SK-N-SH (cell line): ENCODE measurements at regions not wholly inside any gene's neighbourhood (a gene's known extent, or its start where the extent isn't known, plus 50 kb on each side); places are given as distances from the start of the nearest gene placed in this dataset.

Experiments used
- CTCF ChIA-PET: fragments of 300-600, 350-600 bp; formaldehyde crosslinking; extraction: SDS; loops from one replicate; lab custom pipeline; 2021; lab: Yijun Ruan, JAX
- POLR2A ChIA-PET: fragments of 350-600 bp; sonication (Branson Sonifier 250); formaldehyde crosslinking; extraction: SDS; loops from one replicate; lab custom pipeline; 2020; ENCODE audit warnings: antibody characterized with exemption, inconsistent platforms; lab: Yijun Ruan, JAX
- DNase-seq: peaks from one replicate; pipeline ENCODE4 v3.0.0; 2012
- H2AFZ ChIP-seq: fragments of 200-600 bp; sonication (generic); 2 replicates; pipeline ENCODE4 v1.8.1; 2016; ENCODE audit warnings: antibody characterized with exemption, mild to moderate bottlenecking, low read depth
- H3F3A ChIP-seq: fragments of 200-600 bp; sonication (generic); replicated peaks from 2 replicates; pipeline ENCODE3; 2016; ENCODE audit warnings: antibody characterized with exemption, mild to moderate bottlenecking; ENCODE audit not compliant: insufficient read depth
- H3K27ac ChIP-seq, 2 experiments: fragments of 200-500 bp in 1 of 2; fragments of 200-600 bp in 1 of 2; sonication (Bioruptor generic) in 1 of 2; sonication (generic), shearing (Covaris generic) in 1 of 2; 2 replicates each; pipeline versions ENCODE4 v1.5.1 to v1.6.1; 2014 to 2016; ENCODE audit warnings: low read depth in 2 of 2, inconsistent platforms in 1 of 2, low read length in 1 of 2, mild to moderate bottlenecking in 1 of 2, mixed read lengths in 1 of 2
- H3K27me3 ChIP-seq: fragments of 200-600 bp; sonication (generic), shearing (Covaris generic); 2 replicates; pipeline ENCODE4 v1.6.1; 2016; ENCODE audit warnings: mixed run types; ENCODE audit not compliant: insufficient read depth
- H3K36me3 ChIP-seq, 2 experiments: fragments of 200-500 bp in 1 of 2; fragments of 200-600 bp in 1 of 2; sonication (Bioruptor generic) in 1 of 2; sonication (generic) in 1 of 2; replicated peaks in 1 of 2; 2 replicates each; pipeline versions ENCODE3 to v1.5.1; 2014 to 2016; ENCODE audit warnings: low read length in 1 of 2, mild to moderate bottlenecking in 1 of 2; ENCODE audit not compliant: insufficient read depth in 2 of 2, control insufficient read depth in 1 of 2
- H3K4me1 ChIP-seq, 2 experiments: fragments of 200-500 bp in 1 of 2; fragments of 200-600 bp in 1 of 2; sonication (Bioruptor generic) in 1 of 2; sonication (generic), shearing (Covaris generic) in 1 of 2; 2 replicates each; pipeline versions ENCODE4 v1.5.1 to v1.6.1; 2014 to 2016; ENCODE audit warnings: low read depth in 1 of 2, low read length in 1 of 2, mixed run types in 1 of 2; ENCODE audit not compliant: insufficient read depth in 2 of 2, control insufficient read depth in 1 of 2
- H3K4me2 ChIP-seq: fragments of 200-600 bp; sonication (generic), shearing (Covaris generic); 2 replicates; pipeline ENCODE4 v1.6.1; 2017; ENCODE audit warnings: mixed run types
- H3K4me3 ChIP-seq, 2 experiments: fragments of 200-500 bp in 1 of 2; fragments of 200-600 bp in 1 of 2; sonication (Bioruptor generic) in 1 of 2; sonication (generic), shearing (Covaris generic) in 1 of 2; 2 replicates each; pipeline versions ENCODE4 v1.5.1 to v1.8.1; 2014 to 2016; ENCODE audit warnings: low read depth in 2 of 2, inconsistent platforms in 1 of 2, low read length in 1 of 2, mild to moderate bottlenecking in 1 of 2, mixed read lengths in 1 of 2, moderate library complexity in 1 of 2
- H3K79me2 ChIP-seq: fragments of 200-600 bp; sonication (generic); 2 replicates; pipeline ENCODE4 v1.8.1; 2017; ENCODE audit warnings: mild to moderate bottlenecking; ENCODE audit not compliant: insufficient read depth
- H3K9ac ChIP-seq: fragments of 200-600 bp; sonication (generic); 2 replicates; pipeline ENCODE4 v1.6.1; 2017; ENCODE audit warnings: mixed run types
- H3K9me2 ChIP-seq: fragments of 200-600 bp; sonication (generic); 2 replicates; pipeline ENCODE4 v1.6.1; 2017; ENCODE audit warnings: mixed run types
- H3K9me3 ChIP-seq: fragments of 200-600 bp; sonication (generic); 2 replicates; pipeline ENCODE4 v1.6.1; 2017; ENCODE audit warnings: mixed run types, mild to moderate bottlenecking, moderate library complexity
- H4K20me1 ChIP-seq: fragments of 200-600 bp; sonication (generic); 2 replicates; pipeline ENCODE4 v1.6.1; 2017; ENCODE audit warnings: mild to moderate bottlenecking, mixed run types; ENCODE audit not compliant: insufficient read depth
- CHD2 ChIP-seq: fragments of 150-350 bp; IDR thresholded peaks from 2 replicates; pipeline ENCODE4 v1.6.1; 2018; ENCODE audit warnings: low read length; ENCODE audit not compliant: partially characterized antibody
- CTCF ChIP-seq: fragments of 200-600 bp; sonication (generic); IDR thresholded peaks from 2 replicates; pipeline ENCODE4 v1.6.1; 2017; ENCODE audit warnings: antibody characterized with exemption, mild to moderate bottlenecking, moderate library complexity
- ELF1 ChIP-seq: IDR thresholded peaks from 2 replicates; pipeline ENCODE4 v1.4.0; 2012
- GATA2 ChIP-seq: sonication (generic); formaldehyde crosslinking; IDR thresholded peaks from 2 replicates; pipeline ENCODE4 v1.5.0; 2020; ENCODE audit warnings: mild to moderate bottlenecking, missing genetic modification reagents
- IRF3 ChIP-seq: fragments of 150-350 bp; IDR thresholded peaks from 2 replicates; pipeline ENCODE4 v1.6.1; 2016; ENCODE audit warnings: mild to moderate bottlenecking, low read depth, low read length
- JUND ChIP-seq: IDR thresholded peaks from 2 replicates; pipeline ENCODE4 v1.4.0; 2012
- MAX ChIP-seq: IDR thresholded peaks from 2 replicates; pipeline ENCODE4 v1.4.0; 2012; ENCODE audit warnings: low read depth
- MXI1 ChIP-seq: IDR thresholded peaks from 2 replicates; pipeline ENCODE4 v1.6.1; 2012; ENCODE audit warnings: mild to moderate bottlenecking, low read depth, low read length, improper control_type of control experiment
- NFIC ChIP-seq: IDR thresholded peaks from 2 replicates; pipeline ENCODE4 v1.4.0; 2012; ENCODE audit warnings: borderline replicate concordance
- POLR2AphosphoS5 ChIP-seq: IDR thresholded peaks from 2 replicates; pipeline ENCODE4 v1.6.1; 2012; ENCODE audit warnings: low read depth, low read length
- RCOR1 ChIP-seq: fragments of 150-350 bp; IDR thresholded peaks from 2 replicates; pipeline ENCODE4 v1.6.1; 2017; ENCODE audit warnings: antibody characterized with exemption, low read length
- RFX5 ChIP-seq: IDR thresholded peaks from 2 replicates; pipeline ENCODE4 v1.6.1; 2012; ENCODE audit warnings: mild to moderate bottlenecking, improper control_type of control experiment, low read length
- RXRA ChIP-seq: IDR thresholded peaks from 2 replicates; pipeline ENCODE4 v1.4.0; 2012; ENCODE audit warnings: low read depth, mild to moderate bottlenecking, borderline replicate concordance
- SIN3A ChIP-seq: IDR thresholded peaks from 2 replicates; pipeline ENCODE4 v1.6.1; 2012; ENCODE audit warnings: low read depth, mild to moderate bottlenecking, low read length, moderate library complexity, borderline replicate concordance
- TAF1 ChIP-seq: IDR thresholded peaks from 2 replicates; pipeline ENCODE4 v1.6.1; 2012; ENCODE audit warnings: low read depth, mild to moderate bottlenecking, low read length, moderate library complexity, borderline replicate concordance
- TCF12 ChIP-seq: IDR thresholded peaks from 2 replicates; pipeline ENCODE4 v1.4.0; 2012
- USF1 ChIP-seq: IDR thresholded peaks from 2 replicates; pipeline ENCODE4 v1.4.0; 2012; ENCODE audit warnings: low read depth, borderline replicate concordance
- WGBS: methylation state at CpG from one replicate; pipeline ENCODE4 v1.1.6; 2017; ENCODE audit warnings: low lambda C conversion rate; 5-methylcytosine and 5-hydroxymethylcytosine counted together

- ChIA-PET CTCF (interaction anchor here (1.2 kb wide), 2 partner anchors 13 to 20 kb away, joined by 3 read pairs; no protein-coding TSS in a partner anchor), POLR2A (no interaction called here)
- H3K79me2 ChIP-seq, result no peaks in the 10 kb centered on the region
- no peaks in the 10 kb centered on the region for H3F3A ChIP-seq
- no peak overlapping the region for H2AFZ ChIP-seq
- no peak for TF ChIP-seq IRF3
- no peak for TF ChIP-seq NFIC
- no peak for TF ChIP-seq JUND
- TF ChIP-seq MAX, result no peak
- TF ChIP-seq TAF1, result no peak
- TF ChIP-seq SIN3A, result no peak
- TF ChIP-seq POLR2AphosphoS5, result no peak
- TF ChIP-seq GATA2 (CRISPR knock-in tag), result no peak
- no peak for TF ChIP-seq RXRA
- no peak for TF ChIP-seq CTCF
- TF ChIP-seq RFX5, result no peak
- TF ChIP-seq MXI1, result no peak
- no peak for TF ChIP-seq RCOR1
- no peak for TF ChIP-seq ELF1
- no peak for TF ChIP-seq USF1
- TF ChIP-seq CHD2, result no peak
- H3K9ac ChIP-seq, result no peak overlapping the region
- 17% methylated on average over 1 of the region's 1 CpG for WGBS
- DNase-seq, result no peak
- H3K9me3 ChIP-seq, result 0 out of 2 replicates have a peak, but pooled peaks cover 3% of the 10 kb centered on the region
- H4K20me1 ChIP-seq, result no peaks in the 10 kb centered on the region
- no peaks in the 10 kb centered on the region for H3K36me3 ChIP-seq
- no peak overlapping the region for H3K4me2 ChIP-seq
- H3K27ac ChIP-seq, result no peak overlapping the region
- H3K27me3 ChIP-seq, result no peaks in the 10 kb centered on the region
- no peaks in the 10 kb centered on the region for H3K9me2 ChIP-seq
- H3K4me3 ChIP-seq, result no peak overlapping the region
- H3K4me1 ChIP-seq, result no peaks in the 10 kb centered on the region
These were observed 239.5 kb upstream of the IRX3 start for GRCh38 chr16:54526087-54526486.

GRCh38 chr16:54525104-54525503 is 238.5 kb upstream of the IRX3 start:
- no peak for DNase-seq
- Histone ChIP-seq H2AFZ (no peak overlapping the region), H3K27me3 (no peaks in the 10 kb centered on the region), H3K27ac (no peak overlapping the region), H3K4me1 (no peaks in the 10 kb centered on the region), H3K36me3 (no peaks in the 10 kb centered on the region), H3K9ac (no peak overlapping the region), H3K4me3 (no peak overlapping the region), H3K4me2 (no peak overlapping the region), H3K79me2 (no peaks in the 10 kb centered on the region), H3K9me2 (no peaks in the 10 kb centered on the region), H3K9me3 (0 out of 2 replicates have a peak, but pooled peaks cover 3% of the 10 kb centered on the region), H3F3A (no peaks in the 10 kb centered on the region), H4K20me1 (no peaks in the 10 kb centered on the region)
- TF ChIP-seq POLR2AphosphoS5 (no peak), RXRA (no peak), TCF12 (no peak), CTCF (no peak), SIN3A (no peak)
- ChIA-PET CTCF (interaction anchor here (1.2 kb wide), 1 partner anchor 20 kb away, joined by 3 read pairs; no protein-coding TSS in a partner anchor), POLR2A (no interaction called here)
- WGBS, result 24% methylated on average over 4 of the region's 4 CpGs
